C4-2B (cell line): ENCODE measurements at regions not wholly inside any gene's neighbourhood (a gene's known extent, or its start where the extent isn't known, plus 50 kb on each side); places are given as distances from the start of the nearest gene placed in this dataset.

Source experiments
- H3K27ac ChIP-seq: fragments of 450-650 bp; 2 replicates; pipeline ENCODE4 v1.5.1; 2017
- CTCF ChIP-seq: fragments of 450-650 bp; conservative IDR thresholded peaks from 2 replicates; pipeline ENCODE4 v1.5.1; 2017; ENCODE audit warnings: mild to moderate bottlenecking
- ZFX ChIP-seq: fragments of 450-650 bp; IDR thresholded peaks from 2 replicates; pipeline ENCODE4 v1.6.1; 2017

DNA sequence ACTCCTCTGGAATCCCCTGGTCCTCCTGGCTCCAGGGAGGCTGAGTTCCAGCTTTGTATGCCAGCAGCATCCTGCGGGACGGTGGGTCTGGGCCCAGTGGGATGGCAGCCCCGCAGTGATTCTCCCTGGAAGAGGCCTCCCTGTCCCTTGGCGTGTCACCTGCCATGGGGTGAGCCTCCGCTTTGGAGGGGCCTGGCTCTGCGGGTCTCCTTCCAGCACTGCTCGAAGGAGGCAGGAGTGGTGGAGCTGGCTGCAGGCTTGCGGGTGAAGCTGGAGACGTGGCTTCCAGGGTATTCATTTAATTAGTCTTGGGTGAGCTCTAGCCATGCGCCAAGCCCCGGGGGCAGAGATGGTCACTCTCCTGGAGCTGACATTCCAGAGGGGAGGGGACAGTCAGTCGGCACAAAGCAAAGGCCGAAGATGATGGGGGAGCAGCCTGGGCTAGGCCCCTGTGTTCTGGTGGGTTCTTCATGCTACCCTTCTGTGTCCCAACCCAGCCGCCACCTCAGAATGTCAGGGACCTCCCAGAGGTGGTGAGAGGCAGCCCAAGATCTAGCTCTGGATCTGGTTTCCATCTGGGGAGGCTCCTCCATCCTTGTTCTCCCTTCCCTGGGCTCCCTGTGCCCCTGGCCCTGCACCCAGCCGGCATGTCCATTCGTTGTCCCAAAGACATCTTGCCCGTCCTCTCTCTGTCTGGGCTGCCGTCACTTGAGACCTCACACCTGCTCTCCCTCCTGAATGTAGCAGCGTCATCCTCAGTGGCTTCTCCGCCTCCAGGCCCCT lies 1332.5 kb downstream of the BRD1 start:
- H3K27ac ChIP-seq, result no peak overlapping the region
- TF ChIP-seq CTCF (no peak), ZFX (no peak)

- TF ChIP-seq CTCF, result no peak
- TF ChIP-seq ZFX, result no peak
- H3K27ac ChIP-seq, result no peak overlapping the region
Observed at GRCh38 chr22:48494256-48494967, 1333.3 kb downstream of the BRD1 start.

DNA sequence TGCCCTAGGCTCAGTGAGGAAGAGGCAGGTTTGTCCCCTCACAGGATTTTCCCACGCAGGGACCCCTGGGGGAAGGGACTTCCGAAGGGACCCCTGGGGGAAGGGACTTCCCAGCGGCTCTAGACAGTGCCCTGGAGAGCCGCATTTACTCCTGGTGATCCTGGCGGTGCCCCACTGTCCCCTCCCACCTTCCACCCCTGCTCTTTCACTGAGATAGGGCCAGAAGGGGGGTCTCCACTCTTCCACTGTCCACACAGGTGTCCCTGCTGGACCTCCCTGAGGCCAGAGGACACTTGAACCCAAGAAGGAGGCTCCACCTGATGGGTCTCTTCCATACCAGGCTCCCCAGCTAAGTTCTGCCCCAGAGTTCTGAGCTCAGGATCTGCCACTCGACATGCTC lies 1333.9 kb downstream of the BRD1 start:
- TF ChIP-seq ZFX (no peak), CTCF (no peak)
- no peak overlapping the region for H3K27ac ChIP-seq

DNA sequence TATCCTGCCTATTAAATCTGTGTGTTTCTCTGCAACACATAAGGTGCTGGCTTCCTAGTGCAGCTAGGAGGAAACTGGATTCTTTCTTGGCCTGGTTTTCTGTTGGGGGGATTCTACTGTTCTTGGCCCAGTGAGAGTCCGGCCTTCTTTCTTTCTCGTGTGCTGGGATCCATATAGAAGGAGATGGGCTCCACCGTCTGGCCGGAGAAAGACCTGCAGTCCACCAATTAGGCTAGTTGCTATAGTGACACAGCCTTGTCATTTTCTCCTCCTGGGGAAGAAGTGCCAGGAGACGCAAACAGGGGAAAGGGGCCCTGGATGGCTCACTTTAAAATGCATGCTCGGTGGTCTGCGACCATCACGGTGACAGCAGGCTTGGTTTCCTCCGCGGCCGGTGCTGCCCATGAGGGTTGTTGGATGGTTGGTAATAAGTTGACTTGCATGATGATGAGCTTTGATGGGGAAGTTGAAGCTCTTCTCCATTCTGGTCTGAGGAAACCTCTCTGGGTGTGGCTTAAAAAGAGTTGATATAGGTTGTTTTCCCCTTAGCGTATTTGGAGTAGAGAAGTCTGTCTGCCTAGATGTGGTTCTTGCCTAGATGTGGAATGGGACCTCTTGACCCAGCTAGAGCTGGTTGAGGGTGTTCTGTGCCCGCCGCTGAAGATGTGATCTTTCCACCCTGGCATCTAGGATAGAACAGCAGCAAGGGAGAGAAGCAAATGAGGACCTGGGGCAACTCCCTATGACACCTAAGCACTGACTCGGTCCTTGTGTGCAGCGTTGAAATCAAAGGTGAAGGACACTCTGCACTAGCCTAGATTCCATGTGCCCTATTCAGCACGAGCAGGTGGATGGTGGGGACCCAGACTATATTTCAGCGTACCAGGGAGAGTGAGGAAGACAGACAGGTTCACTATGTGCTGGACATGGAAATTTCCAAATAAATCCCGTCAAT lies 1335.0 kb downstream of the BRD1 start:
- TF ChIP-seq CTCF, result peak; percentile 91
- TF ChIP-seq ZFX, result no peak
- no peak overlapping the region for H3K27ac ChIP-seq

GRCh38 chr22:48491451-48491941 lies 1336.2 kb downstream of the BRD1 start:
- no peak overlapping the region for H3K27ac ChIP-seq
- TF ChIP-seq CTCF (no peak), ZFX (no peak)

GRCh38 chr22:48490500-48491411 lies 1336.9 kb downstream of the BRD1 start:
- no peak overlapping the region for H3K27ac ChIP-seq
- no peak for TF ChIP-seq CTCF
- TF ChIP-seq ZFX, result no peak
